WTC11 (cell line): ENCODE measurements at regions not wholly inside any gene's neighbourhood (a gene's known extent, or its start where the extent isn't known, plus 50 kb on each side); places are given as distances from the start of the nearest gene placed in this dataset.

ENCODE experiments used
- ATAC-seq: fragments of 200-7000 bp; cut with Tn5 transposase; 2 replicates; pipeline ENCODE4 v1.10.0; 2021; ENCODE audit warnings: mild to moderate bottlenecking, moderate library complexity
- CTCF ChIA-PET: fragments of 300-600 bp; sonication (Branson Sonifier 250); formaldehyde crosslinking; loops from one replicate; lab custom pipeline; 2021; ENCODE audit warnings: antibody characterized with exemption; lab: Charles Lee
- POLR2A ChIA-PET: fragments of 350-600 bp; sonication (Branson Sonifier 250); formaldehyde crosslinking; loops from one replicate; lab custom pipeline; 2021; ENCODE audit warnings: antibody characterized with exemption; lab: Charles Lee
- DNase-seq: peaks from one replicate; pipeline ENCODE4 v3.0.0; 2021; ENCODE audit warnings: low spot score
- H3K27ac Mint-ChIP-seq: 2 replicates; pipeline ENCODE4 v1.8.0; 2021; ENCODE audit warnings: mixed read lengths
- H3K27me3 Mint-ChIP-seq: 2 replicates; pipeline ENCODE4 v1.8.0; 2021; ENCODE audit warnings: low read depth, mild to moderate bottlenecking, moderate library complexity, mixed read lengths
- H3K36me3 Mint-ChIP-seq: 2 replicates; pipeline ENCODE4 v1.8.0; 2021; ENCODE audit warnings: mixed read lengths
- H3K4me1 Mint-ChIP-seq: 2 replicates; pipeline ENCODE4 v1.8.0; 2022; ENCODE audit warnings: mixed read lengths
- H3K4me3 Mint-ChIP-seq: 2 replicates; pipeline ENCODE4 v1.8.0; 2021; ENCODE audit warnings: mild to moderate bottlenecking, moderate library complexity, mixed read lengths
- H3K9me3 Mint-ChIP-seq: 2 replicates; pipeline ENCODE4 v1.8.0; 2021; ENCODE audit warnings: mixed read lengths
- ETV6 ChIP-seq: sonication (generic); formaldehyde crosslinking; IDR thresholded peaks from 2 replicates; pipeline ENCODE4 v1.8.1; 2022; ENCODE audit warnings: mild to moderate bottlenecking, missing genetic modification reagents
- FOXK1 ChIP-seq: sonication (generic); formaldehyde crosslinking; IDR thresholded peaks from 2 replicates; pipeline ENCODE4 v1.8.0; 2022; ENCODE audit warnings: mild to moderate bottlenecking, moderate library complexity, missing genetic modification reagents
- FOXP1 ChIP-seq: sonication (generic); formaldehyde crosslinking; IDR thresholded peaks from 2 replicates; pipeline ENCODE4 v1.8.0; 2022; ENCODE audit warnings: missing genetic modification reagents, mild to moderate bottlenecking, moderate library complexity, borderline replicate concordance
- FOXP4 ChIP-seq: sonication (generic); formaldehyde crosslinking; IDR thresholded peaks from 2 replicates; pipeline ENCODE4 v1.8.0; 2022; ENCODE audit warnings: mild to moderate bottlenecking, missing genetic modification reagents
- GRHL2 ChIP-seq: fragments of 250-450 bp; sonication (Bioruptor Pico); IDR thresholded peaks from 2 replicates; pipeline ENCODE4 v1.8.0; 2022; ENCODE audit warnings: mild to moderate bottlenecking, moderate library complexity; ENCODE audit not compliant: insufficient replicate concordance, severe bottlenecking
- IRF2 ChIP-seq: sonication (generic); formaldehyde crosslinking; IDR thresholded peaks from 2 replicates; pipeline ENCODE4 v1.8.0; 2022; ENCODE audit warnings: low read depth, missing genetic modification reagents, borderline replicate concordance
- MLX ChIP-seq: sonication (generic); formaldehyde crosslinking; IDR thresholded peaks from 2 replicates; pipeline ENCODE4 v1.8.1; 2023; ENCODE audit warnings: mild to moderate bottlenecking, missing genetic modification reagents, moderate library complexity
- OVOL2 ChIP-seq: fragments of 250-450 bp; sonication (Bioruptor Pico); IDR thresholded peaks from 2 replicates; pipeline ENCODE4 v1.9.0; 2021; ENCODE audit warnings: mild to moderate bottlenecking, borderline replicate concordance
- PRRX2 ChIP-seq: fragments of 250-450 bp; sonication (Bioruptor Pico); IDR thresholded peaks from 2 replicates; pipeline ENCODE4 v1.8.0; 2021; ENCODE audit warnings: mild to moderate bottlenecking
- SMAD3 ChIP-seq: sonication (generic); formaldehyde crosslinking; IDR thresholded peaks from 2 replicates; pipeline ENCODE4 v1.8.0; 2022; ENCODE audit warnings: missing genetic modification reagents, mild to moderate bottlenecking, borderline replicate concordance
- TCF7 ChIP-seq: sonication (generic); formaldehyde crosslinking; IDR thresholded peaks from 2 replicates; pipeline ENCODE4 v1.8.0; 2022; ENCODE audit warnings: mild to moderate bottlenecking, low read depth, missing genetic modification reagents, moderate library complexity
- TEAD4 ChIP-seq: sonication (generic); formaldehyde crosslinking; IDR thresholded peaks from 2 replicates; pipeline ENCODE4 v1.8.0; 2022; ENCODE audit warnings: mild to moderate bottlenecking, missing genetic modification reagents
- USF1 ChIP-seq: sonication (generic); formaldehyde crosslinking; IDR thresholded peaks from 2 replicates; pipeline ENCODE4 v1.8.0; 2022; ENCODE audit warnings: mild to moderate bottlenecking, missing genetic modification reagents
- ZBTB21 ChIP-seq: sonication (generic); formaldehyde crosslinking; IDR thresholded peaks from 2 replicates; pipeline ENCODE4 v1.8.1; 2023; ENCODE audit warnings: mild to moderate bottlenecking, missing genetic modification reagents, borderline replicate concordance
- ZNF416 ChIP-seq: fragments of 250-450 bp; sonication (Bioruptor Pico); IDR thresholded peaks from 2 replicates; pipeline ENCODE4 v1.9.0; 2021; ENCODE audit warnings: mild to moderate bottlenecking, inconsistent platforms
- ZNF532 ChIP-seq: fragments of 250-450 bp; sonication (Bioruptor Pico); IDR thresholded peaks from 2 replicates; pipeline ENCODE4 v1.9.0; 2021; ENCODE audit warnings: mild to moderate bottlenecking, borderline replicate concordance
- TF ChIP-seq, protein P1 (sequence below): fragments of 250-450 bp; sonication (Bioruptor Pico); IDR thresholded peaks from 2 replicates; pipeline ENCODE4 v1.8.0; 2021; ENCODE audit warnings: mild to moderate bottlenecking
- TF ChIP-seq, protein P2 (sequence below): sonication (generic); formaldehyde crosslinking; IDR thresholded peaks from 2 replicates; pipeline ENCODE4 v1.8.1; 2023; ENCODE audit warnings: mild to moderate bottlenecking, moderate library complexity, missing genetic modification reagents

GRCh38 chr6:12233693-12234571, 56.2 kb upstream of the EDN1 start:
- Mint-ChIP-seq H3K36me3 (no peaks in the 10 kb centered on the region), H3K4me3 (no peak overlapping the region), H3K27me3 (no peaks in the 10 kb centered on the region), H3K9me3 (peaks cover 4% of the 10 kb centered on the region; the same call in 1 of the 2 replicates), H3K4me1 (peaks cover 8% of the 10 kb centered on the region)
- DNase-seq, result no peak
- ChIA-PET CTCF (interaction anchor here (0.7 to 2.2 kb wide), 19 partner anchors 10 to 650 kb away, joined by 3 to 9 read pairs (median 4); partner anchors contain the start of gene EDN1), POLR2A (interaction anchor here (0.5 kb wide), 1 partner anchor 42 kb away, joined by 11 read pairs; no protein-coding TSS in a partner anchor)
- no peak for TF ChIP-seq GRHL2 (CRISPR knock-in tag)
- TF ChIP-seq ZBTB21 (CRISPR knock-in tag), result no peak
- TF ChIP-seq PRRX2, result no peak
- TF ChIP-seq, protein P1, sequence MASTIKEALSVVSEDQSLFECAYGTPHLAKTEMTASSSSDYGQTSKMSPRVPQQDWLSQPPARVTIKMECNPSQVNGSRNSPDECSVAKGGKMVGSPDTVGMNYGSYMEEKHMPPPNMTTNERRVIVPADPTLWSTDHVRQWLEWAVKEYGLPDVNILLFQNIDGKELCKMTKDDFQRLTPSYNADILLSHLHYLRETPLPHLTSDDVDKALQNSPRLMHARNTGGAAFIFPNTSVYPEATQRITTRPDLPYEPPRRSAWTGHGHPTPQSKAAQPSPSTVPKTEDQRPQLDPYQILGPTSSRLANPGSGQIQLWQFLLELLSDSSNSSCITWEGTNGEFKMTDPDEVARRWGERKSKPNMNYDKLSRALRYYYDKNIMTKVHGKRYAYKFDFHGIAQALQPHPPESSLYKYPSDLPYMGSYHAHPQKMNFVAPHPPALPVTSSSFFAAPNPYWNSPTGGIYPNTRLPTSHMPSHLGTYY (CRISPR knock-in tag), result no peak
- TF ChIP-seq FOXP4 (CRISPR knock-in tag), result no peak
- no peak for TF ChIP-seq MLX
- no peak for TF ChIP-seq ZNF532 (CRISPR knock-in tag)
- TF ChIP-seq ZNF416, result no peak
- no peak for TF ChIP-seq IRF2 (CRISPR knock-in tag)
- TF ChIP-seq, protein P2, sequence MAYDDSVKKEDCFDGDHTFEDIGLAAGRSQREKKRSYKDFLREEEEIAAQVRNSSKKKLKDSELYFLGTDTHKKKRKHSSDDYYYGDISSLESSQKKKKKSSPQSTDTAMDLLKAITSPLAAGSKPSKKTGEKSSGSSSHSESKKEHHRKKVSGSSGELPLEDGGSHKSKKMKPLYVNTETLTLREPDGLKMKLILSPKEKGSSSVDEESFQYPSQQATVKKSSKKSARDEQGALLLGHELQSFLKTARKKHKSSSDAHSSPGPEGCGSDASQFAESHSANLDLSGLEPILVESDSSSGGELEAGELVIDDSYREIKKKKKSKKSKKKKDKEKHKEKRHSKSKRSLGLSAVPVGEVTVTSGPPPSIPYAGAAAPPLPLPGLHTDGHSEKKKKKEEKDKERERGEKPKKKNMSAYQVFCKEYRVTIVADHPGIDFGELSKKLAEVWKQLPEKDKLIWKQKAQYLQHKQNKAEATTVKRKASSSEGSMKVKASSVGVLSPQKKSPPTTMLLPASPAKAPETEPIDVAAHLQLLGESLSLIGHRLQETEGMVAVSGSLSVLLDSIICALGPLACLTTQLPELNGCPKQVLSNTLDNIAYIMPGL (CRISPR knock-in tag), result no peak
- TF ChIP-seq USF1 (CRISPR knock-in tag), result no peak
- no peak for TF ChIP-seq TEAD4 (CRISPR knock-in tag)
- TF ChIP-seq FOXK1 (CRISPR knock-in tag), result no peak
- TF ChIP-seq OVOL2, result no peak
- TF ChIP-seq ETV6 (CRISPR knock-in tag), result no peak
- TF ChIP-seq SMAD3, result no peak
- no peak for TF ChIP-seq TCF7 (CRISPR knock-in tag)
- no peak for TF ChIP-seq FOXP1 (CRISPR knock-in tag)
- TF ChIP-seq, all 79 proteins: peak for 0
- peak; percentile 78 for ATAC-seq
- no peak overlapping the region for H3K27ac Mint-ChIP-seq
